GM10266 (cell line): ENCODE measurements at regions not wholly inside any gene's neighbourhood (a gene's known extent, or its start where the extent isn't known, plus 50 kb on each side); places are given as distances from the start of the nearest gene placed in this dataset.
A peak's percentile ranks its signal among the peaks of the same experiment; 100 is the strongest.
"Not testable (repeated sequence)": the region's sequence is repeated elsewhere in the genome, so short reads cannot be mapped to it uniquely, and the experiment has no call there.

Experiments
- DNase-seq: peaks from one replicate; pipeline ENCODE4 v3.0.0; 2012; ENCODE audit errors: extremely low spot score
- CTCF ChIP-seq: IDR thresholded peaks from 2 replicates; pipeline ENCODE4 v1.5.1; 2012; ENCODE audit warnings: mild to moderate bottlenecking, low read depth; ENCODE audit not compliant: control insufficient read depth, insufficient read depth; ENCODE audit errors: missing control alignments

- TF ChIP-seq CTCF = no peak
- no peak for DNase-seq
Measured at GRCh38 chr11:81975261-81975900, 758.3 kb downstream of the FAM181B start.

GRCh38 chr11:81970886-81971285 is 762.8 kb downstream of the FAM181B start:
- DNase-seq = no peak
- TF ChIP-seq CTCF = no peak

GRCh38 chr11:81967242-81967641 is 766.4 kb downstream of the FAM181B start:
- DNase-seq = no peak
- TF ChIP-seq CTCF = no peak

GRCh38 chr11:81966340-81966739 is 767.3 kb downstream of the FAM181B start:
- no peak for DNase-seq
- no peak for TF ChIP-seq CTCF

- no peak for DNase-seq
- TF ChIP-seq CTCF = peak; percentile 27
Measured at GRCh38 chr11:81963018-81963417, 770.6 kb downstream of the FAM181B start.

- DNase-seq = no peak
- no peak for TF ChIP-seq CTCF
Measured at GRCh38 chr11:81960443-81960842, 773.2 kb downstream of the FAM181B start.

- TF ChIP-seq CTCF = no peak
Measured at GRCh38 chr11:81959341-81959740, 774.3 kb downstream of the FAM181B start.

GRCh38 chr11:81954301-81954700 is 779.4 kb downstream of the FAM181B start:
- not testable (repeated sequence) for DNase-seq

More at GRCh38 chr11:81959341-81959740, 774.3 kb downstream of the FAM181B start:
- DNase-seq = no peak
